GM21717 (cell line): ENCODE measurements at regions not wholly inside any gene's neighbourhood (a gene's known extent, or its start where the extent isn't known, plus 50 kb on each side); places are given as distances from the start of the nearest gene placed in this dataset.

ENCODE experiments used
- ATAC-seq: cut with Tn5 transposase; IDR thresholded peaks from one replicate; pipeline ENCODE4 v1.9.1; 2021; ENCODE audit warnings: mild to moderate bottlenecking, moderate library complexity; ENCODE audit not compliant: unreplicated experiment

- no peak for ATAC-seq
Measured at GRCh38 chr2:236317938-236318396, 53.8 kb upstream of the ASB18 start.

GRCh38 chr2:236318401-236318800 is 54.2 kb upstream of the ASB18 start:
- ATAC-seq = no peak

- ATAC-seq = no peak
Measured at GRCh38 chr2:236319036-236319435, 54.8 kb upstream of the ASB18 start.

GRCh38 chr2:236321415-236321814 is 57.2 kb upstream of the ASB18 start:
- no peak for ATAC-seq

- ATAC-seq = no peak
Measured at GRCh38 chr2:236333417-236334121, 69.4 kb upstream of the ASB18 start.

GRCh38 chr2:236334122-236334876 is 70.1 kb upstream of the ASB18 start:
- no peak for ATAC-seq

- ATAC-seq = no peak
Measured at GRCh38 chr2:236335696-236336574, 71.7 kb upstream of the ASB18 start.

GRCh38 chr2:236336575-236337464 is 72.6 kb upstream of the ASB18 start:
- no peak for ATAC-seq

- ATAC-seq = no peak
Measured at GRCh38 chr2:236337465-236338325, 73.5 kb upstream of the ASB18 start.

GRCh38 chr2:236338495-236339184 is 74.4 kb upstream of the ASB18 start:
- no peak for ATAC-seq

- ATAC-seq = no peak
Measured at GRCh38 chr2:236340251-236340650, 76.0 kb upstream of the ASB18 start.

GRCh38 chr2:236341067-236341466 is 76.9 kb upstream of the ASB18 start:
- ATAC-seq = no peak

GRCh38 chr2:236341721-236342120 is 77.5 kb upstream of the ASB18 start:
- no peak for ATAC-seq

GRCh38 chr2:236342507-236342906 is 78.3 kb upstream of the ASB18 start:
- no peak for ATAC-seq

GRCh38 chr2:236342951-236343350 is 78.7 kb upstream of the ASB18 start:
- ATAC-seq = no peak

- ATAC-seq = no peak
Measured at GRCh38 chr2:236343400-236344161, 79.4 kb upstream of the ASB18 start.

- ATAC-seq = no peak
Measured at GRCh38 chr2:236344446-236344845, 80.2 kb upstream of the ASB18 start.

GRCh38 chr2:236345081-236345714 is 81.0 kb upstream of the ASB18 start:
- ATAC-seq = no peak
